HPDE6-E6E7 (cell line): ENCODE measurements at regions not wholly inside any gene's neighbourhood (a gene's known extent, or its start where the extent isn't known, plus 50 kb on each side); places are given as distances from the start of the nearest gene placed in this dataset.
"Not testable (repeated sequence)": the region's sequence is repeated elsewhere in the genome, so short reads cannot be mapped to it uniquely, and the experiment has no call there.

Experiments
- DNase-seq: peaks from one replicate; pipeline ENCODE4 v3.0.0; 2011; ENCODE audit warnings: missing footprints; ENCODE audit errors: extremely low spot score

GRCh38 chr5:53411388-53411787 lies 69.0 kb upstream of the FST start:
- DNase-seq = no peak

GRCh38 chr5:53412499-53412898 lies 67.9 kb upstream of the FST start:
- DNase-seq = not testable (repeated sequence)

GRCh38 chr5:53416144-53416738 lies 64.2 kb upstream of the FST start:
- no peak for DNase-seq

GRCh38 chr5:53418409-53418808 lies 62.0 kb upstream of the FST start:
- no peak for DNase-seq

GRCh38 chr5:53418826-53419658 lies 61.4 kb upstream of the FST start:
- DNase-seq = no peak

- no peak for DNase-seq
Observed at GRCh38 chr5:53422539-53422938, 57.9 kb upstream of the FST start.

- no peak for DNase-seq
Observed at GRCh38 chr5:53423724-53424123, 56.7 kb upstream of the FST start.

GRCh38 chr5:53424686-53425615 lies 55.5 kb upstream of the FST start:
- no peak for DNase-seq

GRCh38 chr5:53425687-53426511 lies 54.5 kb upstream of the FST start:
- no peak for DNase-seq

GRCh38 chr5:53426512-53426830 lies 54.0 kb upstream of the FST start:
- no peak for DNase-seq

GRCh38 chr5:53426878-53427277 lies 53.6 kb upstream of the FST start:
- no peak for DNase-seq

- DNase-seq = no peak
Observed at GRCh38 chr5:53427965-53428364, 52.5 kb upstream of the FST start.

GRCh38 chr5:53429706-53430105 lies 50.7 kb upstream of the FST start:
- DNase-seq = no peak

- DNase-seq = peak; percentile 45
Observed at GRCh38 chr5:53430618-53431252, 49.7 kb upstream of the FST start.
